H1 (cell line): ENCODE measurements at regions not wholly inside any gene's neighbourhood (a gene's known extent, or its start where the extent isn't known, plus 50 kb on each side); places are given as distances from the start of the nearest gene placed in this dataset.

Experiments used
- CTCF ChIA-PET: fragments of 300-600 bp; sonication (Branson Sonifier 250); formaldehyde crosslinking; loops from one replicate; lab custom pipeline; 2021; ENCODE audit not compliant: partially characterized antibody; lab: Charles Lee
- POLR2A ChIA-PET: fragments of 300-600 bp; sonication (Branson Sonifier 250); formaldehyde crosslinking; loops from one replicate; lab custom pipeline; 2021; ENCODE audit warnings: inconsistent platforms; ENCODE audit not compliant: partially characterized antibody; lab: Charles Lee
- DNase-seq, 2 experiments: peaks; one replicate each; pipeline versions ENCODE4 v3.0.0 to v3.0.0-alpha.2; 2010 to 2022; ENCODE audit warnings: low spot score in 2 of 2, low read depth in 1 of 2, mixed read lengths in 1 of 2
- FAIRE-seq: peaks from 2 replicates; lab custom pipeline; 2011; peaks lifted over from hg19 to GRCh38; lab: Jason Lieb, UNC
- H2AFZ ChIP-seq: 2 replicates; pipeline ENCODE4 v1.8.1; 2012; ENCODE audit warnings: low read length, inconsistent platforms
- H2AK5ac ChIP-seq: 2 replicates; pipeline ENCODE4 v1.6.1; 2013; ENCODE audit warnings: low read depth, low read length
- H2BK120ac ChIP-seq: replicated peaks from 2 replicates; pipeline ENCODE3; 2013; ENCODE audit warnings: low read depth, low read length, inconsistent platforms
- H2BK12ac ChIP-seq: 2 replicates; pipeline ENCODE4 v1.6.1; 2013; ENCODE audit warnings: low read depth, low read length
- H2BK15ac ChIP-seq: 2 replicates; pipeline ENCODE4 v1.6.1; 2013; ENCODE audit warnings: low read length
- H2BK20ac ChIP-seq: 2 replicates; pipeline ENCODE4 v1.6.1; 2013; ENCODE audit warnings: low read length
- H2BK5ac ChIP-seq: 2 replicates; pipeline ENCODE4 v1.6.1; 2013; ENCODE audit warnings: low read depth, low read length
- H3K14ac ChIP-seq: 2 replicates; pipeline ENCODE4 v1.6.1; 2013; ENCODE audit warnings: inconsistent platforms; ENCODE audit not compliant: insufficient read length
- H3K18ac ChIP-seq: 2 replicates; pipeline ENCODE4 v1.6.1; 2013; ENCODE audit warnings: low read length; ENCODE audit errors: extremely low read depth
- H3K23ac ChIP-seq: 2 replicates; pipeline ENCODE4 v1.6.1; 2013; ENCODE audit warnings: inconsistent platforms; ENCODE audit not compliant: insufficient read length
- H3K23me2 ChIP-seq: 2 replicates; pipeline ENCODE4 v1.6.1; 2013; ENCODE audit warnings: low read depth, low read length
- H3K27ac ChIP-seq: 2 replicates; pipeline ENCODE4 v1.6.1; 2011; ENCODE audit warnings: low read depth, low read length, inconsistent platforms
- H3K27me3 ChIP-seq, 4 experiments: replicated peaks in 1 of 4; 1 replicate in 1 of 4; 2 replicates in 3 of 4; pipeline versions ENCODE4 v1.6.1 to v1.8.1; 2011 to 2013; ENCODE audit warnings: low read length in 3 of 4, mild to moderate bottlenecking in 3 of 4, inconsistent platforms in 2 of 4, mixed read lengths in 2 of 4, moderate library complexity in 1 of 4; ENCODE audit not compliant: control insufficient read depth in 3 of 4, insufficient read depth in 3 of 4; ENCODE audit errors: extremely low read depth in 1 of 4
- H3K36me3 ChIP-seq, 4 experiments: 2 replicates each; pipeline versions ENCODE4 v1.6.1 to v1.8.1; 2011 to 2013; ENCODE audit warnings: mild to moderate bottlenecking in 4 of 4, low read length in 3 of 4, moderate library complexity in 2 of 4, control low read depth in 1 of 4, inconsistent platforms in 1 of 4; ENCODE audit not compliant: insufficient read depth in 4 of 4, control insufficient read depth in 2 of 4
- H3K4ac ChIP-seq: replicated peaks from 2 replicates; pipeline ENCODE3; 2013; ENCODE audit warnings: low read length, low read depth, mixed read lengths, inconsistent platforms; ENCODE audit not compliant: insufficient read length
- H3K4me1 ChIP-seq, 4 experiments: replicated peaks in 1 of 4; 1 replicate in 1 of 4; 2 replicates in 3 of 4; pipeline versions ENCODE4 v1.6.1 to v1.8.1; 2011 to 2013; ENCODE audit warnings: low read length in 3 of 4, inconsistent platforms in 2 of 4, mixed read lengths in 1 of 4; ENCODE audit not compliant: insufficient read depth in 4 of 4, control insufficient read depth in 3 of 4
- H3K4me2 ChIP-seq, 2 experiments: 2 replicates each; pipeline versions ENCODE4 v1.6.1 to v1.8.1; 2011 to 2013; ENCODE audit warnings: low read depth in 2 of 2, low read length in 2 of 2, control low read depth in 1 of 2, inconsistent platforms in 1 of 2, mild to moderate bottlenecking in 1 of 2; ENCODE audit not compliant: insufficient read depth in 1 of 2
- H3K4me3 ChIP-seq, 4 experiments: fragments of 200-600, 300-600 bp in 1 of 4; sonication (generic), shearing (Covaris generic), sonication (Bioruptor Twin) in 1 of 4; 2 replicates each; pipeline versions ENCODE4 v1.5.1 to v1.8.1; 2011 to 2016; ENCODE audit warnings: low read length in 4 of 4, low read depth in 3 of 4, control low read depth in 2 of 4, inconsistent platforms in 2 of 4, mild to moderate bottlenecking in 2 of 4, mixed read lengths in 1 of 4, moderate library complexity in 1 of 4; ENCODE audit not compliant: insufficient read depth in 2 of 4; ENCODE audit errors: extremely low read depth in 1 of 4
- H3K56ac ChIP-seq: replicated peaks from 2 replicates; pipeline ENCODE3; 2013; ENCODE audit warnings: low read depth, mild to moderate bottlenecking, mixed read lengths, low read length, inconsistent platforms; ENCODE audit not compliant: insufficient read length
- H3K79me1 ChIP-seq: 2 replicates; pipeline ENCODE4 v1.6.1; 2013; ENCODE audit warnings: low read depth, low read length, control low read depth
- H3K79me2 ChIP-seq, 2 experiments: 2 replicates each; pipeline versions ENCODE4 v1.6.1 to v1.8.1; 2012 to 2013; ENCODE audit warnings: low read length in 2 of 2, mild to moderate bottlenecking in 2 of 2, inconsistent platforms in 1 of 2; ENCODE audit not compliant: insufficient read depth in 2 of 2, control insufficient read depth in 1 of 2
- H3K9ac ChIP-seq, 4 experiments: replicated peaks in 1 of 4; 1 replicate in 1 of 4; 2 replicates in 3 of 4; pipeline versions ENCODE4 v1.6.1 to v1.8.1; 2011 to 2013; ENCODE audit warnings: low read depth in 3 of 4, low read length in 3 of 4, control low read depth in 2 of 4, mild to moderate bottlenecking in 2 of 4, moderate library complexity in 2 of 4, inconsistent platforms in 1 of 4; ENCODE audit errors: extremely low read depth in 1 of 4
- H3K9me3 ChIP-seq, 2 experiments: 2 replicates each; pipeline versions ENCODE4 v1.6.1 to v1.8.1; 2012 to 2013; ENCODE audit warnings: mild to moderate bottlenecking in 2 of 2, moderate library complexity in 2 of 2, control low read depth in 1 of 2, inconsistent platforms in 1 of 2, low read depth in 1 of 2, low read length in 1 of 2, mixed read lengths in 1 of 2; ENCODE audit not compliant: insufficient read depth in 2 of 2
- H4K20me1 ChIP-seq, 2 experiments: replicated peaks in 1 of 2; 2 replicates each; pipeline versions ENCODE3 to v1.8.1; 2011 to 2013; ENCODE audit warnings: inconsistent platforms in 2 of 2, low read length in 2 of 2, mild to moderate bottlenecking in 1 of 2; ENCODE audit not compliant: insufficient read depth in 2 of 2, control insufficient read depth in 1 of 2
- H4K5ac ChIP-seq: 2 replicates; pipeline ENCODE4 v1.6.1; 2013; ENCODE audit warnings: low read length, low read depth, mixed read lengths, inconsistent platforms; ENCODE audit not compliant: insufficient read length
- H4K8ac ChIP-seq: 2 replicates; pipeline ENCODE4 v1.8.0; 2013; ENCODE audit warnings: mild to moderate bottlenecking, moderate library complexity, low read length, inconsistent platforms; ENCODE audit not compliant: insufficient read depth; ENCODE audit errors: extremely low read depth
- H4K91ac ChIP-seq: replicated peaks from 2 replicates; pipeline ENCODE3; 2013; ENCODE audit warnings: low read length, mixed read lengths, inconsistent platforms; ENCODE audit not compliant: insufficient read length
- ASH2L ChIP-seq: fragments of 200-600, 300-600 bp; sonication (generic); IDR thresholded peaks from one replicate; pipeline ENCODE4 v1.7.1; 2017; ENCODE audit warnings: low read length
- GTF2F1 ChIP-seq: IDR thresholded peaks from 2 replicates; pipeline ENCODE4 v1.6.1; 2012; ENCODE audit warnings: low read depth, low read length, improper control_type of control experiment, borderline replicate concordance
- NANOG ChIP-seq: IDR thresholded peaks from 2 replicates; pipeline ENCODE4 v1.6.1; 2011; ENCODE audit warnings: low read length, low read depth, mild to moderate bottlenecking, inconsistent platforms; ENCODE audit not compliant: insufficient read depth, poor library complexity, severe bottlenecking
- SP1 ChIP-seq: IDR thresholded peaks from 2 replicates; pipeline ENCODE4 v1.6.1; 2011; ENCODE audit warnings: low read depth, low read length
- WGBS, 2 experiments: shearing (Covaris generic) in 1 of 2; methylation state at CpG; one replicate each; pipeline versions ENCODE4 v1.1.6 to v1.1.7; 2013 to 2015; ENCODE audit warnings: low lambda C conversion rate in 2 of 2, mixed read lengths in 2 of 2, inconsistent platforms in 1 of 2, low coverage in 1 of 2, missing lambda C conversion rate in 1 of 2; ENCODE audit not compliant: insufficient replicate concordance in 2 of 2, insufficient coverage in 1 of 2, insufficient read length in 1 of 2; ENCODE audit errors: extremely low coverage in 1 of 2, missing lambda C conversion rate in 1 of 2; 5-methylcytosine and 5-hydroxymethylcytosine counted together

DNA sequence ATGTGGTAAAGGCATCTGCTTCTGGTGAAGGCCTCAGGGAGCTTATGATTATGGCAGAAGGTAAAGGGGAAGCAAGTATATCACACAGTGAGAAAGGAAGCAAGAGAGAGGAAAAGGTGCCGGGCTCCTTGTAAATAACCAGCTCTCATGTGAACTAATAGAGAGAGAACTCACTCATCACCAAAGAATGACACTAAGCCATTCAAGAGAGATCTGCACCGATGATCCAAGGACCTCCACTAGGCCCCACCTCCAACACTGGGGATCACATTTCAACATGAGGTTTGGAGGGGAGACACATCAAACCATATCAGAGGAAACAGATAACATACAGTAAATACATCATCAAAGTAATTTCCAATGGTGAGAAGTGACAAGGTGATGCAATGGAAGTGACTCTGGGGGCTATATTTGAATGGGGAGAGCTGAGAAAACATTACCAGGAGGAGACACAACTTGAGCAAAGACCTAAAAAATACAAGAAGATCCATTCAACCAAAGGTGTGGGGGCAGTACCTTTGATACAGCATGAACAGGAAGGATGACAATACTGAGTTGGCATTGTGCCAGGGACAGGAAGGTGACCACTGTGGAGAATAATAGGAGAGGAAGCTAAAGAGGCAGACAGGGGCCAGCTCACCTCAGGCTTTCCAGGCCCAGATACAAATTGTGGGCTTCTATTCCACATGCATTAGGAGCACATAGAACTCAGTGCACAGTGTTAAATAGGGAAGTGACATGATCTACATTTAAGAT is 134.4 kb upstream of the GRIP1 start:
- Histone ChIP-seq H2BK12ac (no peak overlapping the region), H3K14ac (no peak overlapping the region), H4K91ac (no peak overlapping the region), H3K18ac (no peak overlapping the region), H2BK15ac (no peak overlapping the region), H3K4me1 (no peaks in the 10 kb centered on the region), H4K8ac (no peak overlapping the region), H2BK120ac (no peak overlapping the region), H2BK5ac (no peak overlapping the region), H3K79me1 (no peaks in the 10 kb centered on the region), H3K4me2 (no peak overlapping the region), H3K36me3 (no peaks in the 10 kb centered on the region), H2BK20ac (no peak overlapping the region), H3K27ac (no peak overlapping the region), H4K5ac (no peak overlapping the region), H3K23ac (no peak overlapping the region), H3K27me3 (no peaks in the 10 kb centered on the region), H2AK5ac (no peak overlapping the region), H3K4me3 (no peak overlapping the region), H3K9ac (no peak overlapping the region), H2AFZ (no peak overlapping the region), H3K56ac (no peak overlapping the region), H4K20me1 (no peaks in the 10 kb centered on the region), H3K79me2 (no peaks in the 10 kb centered on the region), H3K4ac (no peak overlapping the region), H3K23me2 (no peaks in the 10 kb centered on the region), H3K9me3 (no peaks in the 10 kb centered on the region)
- POLR2A ChIA-PET: interaction anchor here (0.9 kb wide), 1 partner anchor 13 kb away, joined by 4 read pairs; no protein-coding TSS in a partner anchor
- no peak for DNase-seq
- FAIRE-seq: no peak
- WGBS, 2 experiments: 78% methylated on average over 2 of the region's 2 CpGs; no CpG with 5 or more reads in 1 of the 2 experiments
- TF ChIP-seq ASH2L (no peak), NANOG (no peak), SP1 (no peak), GTF2F1 (no peak)
- CTCF ChIA-PET: interaction anchor here (0.9 to 1.1 kb wide), 2 partner anchors 41 to 105 kb away, joined by 3 read pairs; no protein-coding TSS in a partner anchor
